ENCODE measurements at regions not wholly inside any gene's neighbourhood (a gene's known extent, or its start where the extent isn't known, plus 50 kb on each side); places are given as distances from the start of the nearest gene placed in this dataset.

- TF ChIP-seq ZBTB10 (CRISPR knock-in tag; IDR thresholded peaks at IDR 0.05; ENCODE audit: borderline replicate concordance) (no peak), ZFAT (CRISPR knock-in tag; conservative IDR thresholded peaks at IDR 0.05) (no peak), MED13 (CRISPR knock-in tag; IDR thresholded peaks at IDR 0.05) (no peak), ZFP90 (CRISPR knock-in tag; IDR thresholded peaks at IDR 0.05; ENCODE audit: borderline replicate concordance) (no peak), CTCF (CRISPR knock-in tag; IDR thresholded peaks at IDR 0.05) (no peak), NFIC (IDR thresholded peaks at IDR 0.05; ENCODE audit: low read length) (no peak), GABPB1 (CRISPR knock-in tag; IDR thresholded peaks at IDR 0.05) (no peak), TOE1 (CRISPR knock-in tag; IDR thresholded peaks at IDR 0.05) (no peak), KDM6A (CRISPR knock-in tag; IDR thresholded peaks at IDR 0.05; ENCODE audit: low read depth) (no peak), MIER3 (CRISPR knock-in tag; IDR thresholded peaks at IDR 0.05; ENCODE audit: borderline replicate concordance) (no peak), RNF2 (conservative IDR thresholded peaks at IDR 0.05; ENCODE audit: low read depth) (no peak), TAF1 (CRISPR knock-in tag; IDR thresholded peaks at IDR 0.05) (no peak), SIN3B (IDR thresholded peaks at IDR 0.05; ENCODE audit: low read length) (no peak)
These were observed 138.7 kb downstream of the MIS18A start for GRCh38 chr21:32140151-32140550.
